GM12891 (cell line): ENCODE measurements at regions not wholly inside any gene's neighbourhood (a gene's known extent, or its start where the extent isn't known, plus 50 kb on each side); places are given as distances from the start of the nearest gene placed in this dataset.

ENCODE experiments used
- DNase-seq: peaks from one replicate; pipeline ENCODE4 v3.0.0; 2011; ENCODE audit warnings: low spot score; ENCODE audit not compliant: insufficient read length
- FAIRE-seq: peaks from 2 replicates; lab custom pipeline; 2011; peaks lifted over from hg19 to GRCh38; lab: Jason Lieb, UNC
- PAX5 ChIP-seq: IDR thresholded peaks from 2 replicates; pipeline ENCODE4 v1.6.1; 2011; ENCODE audit warnings: low read length, moderate library complexity, mild to moderate bottlenecking; ENCODE audit not compliant: insufficient read depth, severe bottlenecking
- POLR2A ChIP-seq: IDR thresholded peaks from 2 replicates; pipeline ENCODE4 v1.6.1; 2011; ENCODE audit warnings: low read depth, low read length, control low read depth
- POLR2AphosphoS5 ChIP-seq: IDR thresholded peaks from 2 replicates; pipeline ENCODE4 v1.6.1; 2011; ENCODE audit warnings: low read depth, low read length, control low read depth
- POU2F2 ChIP-seq: IDR thresholded peaks from 2 replicates; pipeline ENCODE4 v1.6.1; 2011; ENCODE audit warnings: low read depth, mild to moderate bottlenecking, control low read depth, low read length, moderate library complexity
- SPI1 ChIP-seq: IDR thresholded peaks from 2 replicates; pipeline ENCODE4 v1.6.1; 2011; ENCODE audit warnings: low read depth, low read length, control low read depth
- TAF1 ChIP-seq: IDR thresholded peaks from 2 replicates; pipeline ENCODE4 v1.6.1; 2011; ENCODE audit warnings: low read depth, low read length, control low read depth

DNA sequence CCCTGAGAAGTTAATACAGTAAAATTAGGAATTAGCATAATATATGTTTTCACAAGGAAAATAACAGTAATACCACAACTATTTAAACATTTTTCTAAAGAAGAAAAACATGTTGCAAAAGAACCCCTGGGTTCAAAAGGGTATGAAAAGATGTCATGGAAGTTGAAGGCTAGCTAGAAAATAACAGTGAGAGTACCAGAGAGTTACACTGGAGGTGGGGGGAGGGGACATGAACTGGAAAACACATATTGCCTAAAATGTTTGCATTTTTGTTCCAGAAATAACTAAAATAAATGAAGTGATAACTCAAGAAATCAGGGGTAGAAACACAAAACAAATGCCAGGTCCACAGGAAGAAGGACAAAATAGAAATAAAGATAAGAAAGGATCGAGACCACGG lies 336.6 kb upstream of the MAD2L1 start:
- TF ChIP-seq PAX5, result no peak
- TF ChIP-seq POLR2AphosphoS5, result no peak
- no peak for TF ChIP-seq POU2F2
- no peak for TF ChIP-seq POLR2A
- no peak for TF ChIP-seq SPI1
- no peak for TF ChIP-seq TAF1
- FAIRE-seq (no peak), DNase-seq (no peak)

DNA sequence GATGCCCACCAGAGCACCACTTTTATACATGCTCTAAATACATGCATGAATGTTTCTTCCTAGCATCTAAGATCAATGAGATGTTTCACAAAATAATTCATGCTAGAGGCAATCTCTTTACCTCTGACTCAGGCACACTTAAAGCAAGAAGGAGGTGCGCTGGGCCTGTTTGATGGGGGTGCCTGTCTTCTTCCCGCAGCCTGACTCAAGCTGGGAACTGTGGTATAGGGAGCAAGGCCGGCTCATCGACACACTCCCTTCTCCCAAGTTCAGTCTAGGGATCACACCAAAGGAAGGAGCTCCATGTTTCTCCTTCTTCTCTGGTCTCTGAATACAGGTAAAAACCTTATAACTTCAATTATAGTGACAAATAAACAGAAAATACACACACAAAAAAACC lies 333.8 kb upstream of the MAD2L1 start:
- no peak for DNase-seq
- FAIRE-seq, result no peak
- TF ChIP-seq SPI1, result no peak
- TF ChIP-seq POLR2A, result no peak
- TF ChIP-seq POU2F2, result no peak
- TF ChIP-seq TAF1, result no peak
- TF ChIP-seq POLR2AphosphoS5, result no peak
- TF ChIP-seq PAX5, result no peak

DNA sequence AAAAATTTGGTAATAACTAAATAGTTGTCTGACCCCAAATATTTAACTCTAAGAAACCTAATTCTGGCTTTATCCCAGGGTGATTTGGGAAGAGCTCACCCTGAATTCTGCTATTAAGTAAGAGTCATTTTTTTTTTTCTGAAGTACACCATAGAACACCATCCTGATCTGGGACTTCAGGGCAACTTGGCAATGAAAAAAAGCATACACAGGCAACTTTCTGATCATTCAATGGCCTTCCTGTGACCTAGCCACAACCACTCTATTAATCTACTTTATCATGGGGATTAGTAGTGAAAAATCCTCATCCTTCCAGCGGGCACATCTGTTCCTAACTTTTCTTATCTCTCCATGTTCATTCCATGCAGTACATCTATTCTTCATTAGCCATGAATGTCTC lies 333.2 kb upstream of the MAD2L1 start:
- DNase-seq (no peak), FAIRE-seq (no peak)
- no peak for TF ChIP-seq POLR2AphosphoS5
- no peak for TF ChIP-seq POU2F2
- TF ChIP-seq SPI1, result no peak
- no peak for TF ChIP-seq POLR2A
- TF ChIP-seq PAX5, result no peak
- TF ChIP-seq TAF1, result no peak

DNA sequence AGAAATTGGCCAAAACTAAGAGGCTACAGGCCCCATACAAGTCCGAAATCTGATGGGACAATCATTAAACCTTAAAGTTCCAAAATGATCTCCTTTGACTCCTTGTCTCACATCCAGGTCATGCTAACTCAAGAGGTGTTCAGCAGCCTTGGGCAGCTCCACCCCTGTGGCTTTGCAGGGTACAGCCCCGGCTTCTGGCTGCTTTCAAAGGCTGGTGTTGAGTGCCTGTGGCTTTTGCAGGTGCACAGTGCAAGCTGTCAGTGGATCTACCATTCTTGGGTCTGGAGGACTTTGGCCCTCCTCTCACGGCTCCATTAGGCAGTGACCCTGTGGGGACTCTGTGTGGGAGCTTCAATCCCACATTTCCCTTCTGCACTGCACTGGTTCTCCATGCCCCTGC lies 329.1 kb upstream of the MAD2L1 start:
- FAIRE-seq (no peak), DNase-seq (no peak)
- no peak for TF ChIP-seq TAF1
- TF ChIP-seq POLR2AphosphoS5, result no peak
- no peak for TF ChIP-seq POU2F2
- no peak for TF ChIP-seq SPI1
- no peak for TF ChIP-seq POLR2A
- TF ChIP-seq PAX5, result no peak

DNA sequence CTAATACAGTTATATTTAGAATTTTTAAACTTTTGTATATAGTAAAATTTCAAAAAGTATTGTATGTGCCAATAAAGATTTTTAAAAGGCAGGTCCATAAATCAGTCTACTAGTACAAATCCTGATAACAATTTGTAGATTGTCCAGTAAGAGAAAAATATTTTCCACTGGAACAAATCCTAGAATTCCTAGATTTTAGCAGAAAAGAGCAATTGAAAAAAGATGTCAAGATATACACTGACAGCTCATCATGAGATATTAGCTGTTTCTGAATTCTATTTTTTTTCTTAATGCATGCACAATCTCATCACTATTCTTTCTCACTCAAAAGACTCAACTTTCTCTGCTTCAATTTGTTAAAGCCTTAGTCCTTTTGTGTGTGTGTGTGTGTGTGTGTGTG lies 289.2 kb upstream of the MAD2L1 start:
- no peak for DNase-seq
- no peak for TF ChIP-seq POLR2A
- FAIRE-seq, result no peak

DNA sequence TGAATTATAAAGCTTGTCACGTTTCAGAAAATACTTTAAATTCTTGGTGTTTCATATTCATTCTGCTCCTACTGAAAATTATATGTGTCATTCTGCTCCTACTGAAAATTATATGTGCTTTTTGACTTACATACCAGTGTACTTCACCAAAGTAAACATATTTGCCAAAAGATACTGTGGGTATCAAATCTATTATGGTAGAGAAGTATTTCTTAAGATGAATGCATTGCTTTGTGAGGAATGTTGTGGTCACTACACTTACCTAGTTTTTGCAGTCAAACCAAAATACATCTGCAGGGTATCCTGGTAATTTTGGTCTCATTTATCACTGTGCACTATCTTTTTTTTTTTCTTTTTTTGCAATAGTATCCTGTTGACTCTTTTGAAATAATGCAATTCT lies 287.7 kb upstream of the MAD2L1 start:
- DNase-seq (no peak), FAIRE-seq (no peak)
- TF ChIP-seq TAF1 (no peak), PAX5 (no peak), POLR2AphosphoS5 (no peak), POLR2A (no peak), POU2F2 (no peak), SPI1 (no peak)

DNA sequence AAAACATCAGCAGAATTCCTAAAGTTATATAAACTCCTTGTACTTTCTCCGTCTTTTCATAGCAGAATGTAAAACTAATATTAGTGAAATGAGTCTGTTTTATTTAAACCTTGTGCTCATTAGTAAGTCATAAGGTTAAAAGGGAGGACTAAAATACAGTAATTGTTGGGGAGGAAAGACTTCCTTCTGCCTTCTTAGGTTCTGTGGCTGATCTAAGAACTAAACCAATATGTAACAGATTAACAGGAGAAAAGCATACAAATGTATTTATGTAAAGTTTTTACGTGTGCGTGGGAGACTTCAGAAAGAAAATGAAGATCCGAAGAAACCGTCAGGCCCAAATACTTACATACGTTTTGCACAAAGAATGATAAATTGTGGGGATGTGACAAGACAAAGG lies 286.6 kb upstream of the MAD2L1 start:
- no peak for TF ChIP-seq POLR2A
- TF ChIP-seq POU2F2, result no peak
- TF ChIP-seq PAX5, result no peak
- no peak for TF ChIP-seq POLR2AphosphoS5
- TF ChIP-seq SPI1, result no peak
- TF ChIP-seq TAF1, result no peak
- no peak for FAIRE-seq
- no peak for DNase-seq

DNA sequence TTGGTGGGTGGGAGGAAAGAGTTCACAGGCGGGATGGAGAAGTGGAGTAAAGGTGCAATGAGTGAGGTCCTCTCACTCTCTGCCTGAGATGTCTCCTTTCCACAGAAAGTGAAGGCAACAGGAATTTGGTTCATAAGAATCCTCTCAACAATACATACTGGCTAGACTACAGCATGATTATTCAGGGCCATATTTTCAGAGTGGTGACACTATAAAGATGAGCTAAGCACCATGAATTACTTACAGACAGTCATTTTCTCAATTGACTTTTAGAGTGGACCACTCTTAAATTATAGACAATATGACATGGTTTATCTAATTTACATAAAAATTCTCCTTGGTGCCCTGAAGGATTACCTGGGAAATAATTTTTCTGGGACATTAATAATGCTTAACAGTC lies 286.1 kb upstream of the MAD2L1 start:
- FAIRE-seq (no peak), DNase-seq (no peak)
- TF ChIP-seq POLR2AphosphoS5, result no peak
- no peak for TF ChIP-seq PAX5
- TF ChIP-seq SPI1, result no peak
- no peak for TF ChIP-seq POU2F2
- no peak for TF ChIP-seq TAF1

DNA sequence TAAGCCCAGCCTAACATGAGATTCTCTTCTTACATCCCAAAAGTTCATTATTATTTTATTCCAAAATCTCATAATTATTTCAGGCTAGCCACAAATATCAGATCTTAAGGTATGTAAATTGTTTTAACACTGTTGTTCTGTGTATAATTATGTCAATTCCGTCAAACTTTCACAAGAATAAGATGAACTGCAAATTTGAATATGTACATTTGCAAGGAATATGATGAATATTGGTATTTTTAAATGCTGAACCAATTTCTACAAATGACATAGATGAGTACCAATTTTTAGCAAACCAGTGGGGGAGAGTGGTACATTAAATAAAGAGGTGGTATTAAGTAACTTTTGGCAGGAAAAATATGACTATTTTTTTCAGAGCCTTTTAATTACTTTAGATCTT lies 282.3 kb upstream of the MAD2L1 start:
- TF ChIP-seq POLR2AphosphoS5 (no peak), PAX5 (no peak), TAF1 (no peak), POLR2A (no peak), SPI1 (no peak), POU2F2 (no peak)
- FAIRE-seq, result no peak
- no peak for DNase-seq

DNA sequence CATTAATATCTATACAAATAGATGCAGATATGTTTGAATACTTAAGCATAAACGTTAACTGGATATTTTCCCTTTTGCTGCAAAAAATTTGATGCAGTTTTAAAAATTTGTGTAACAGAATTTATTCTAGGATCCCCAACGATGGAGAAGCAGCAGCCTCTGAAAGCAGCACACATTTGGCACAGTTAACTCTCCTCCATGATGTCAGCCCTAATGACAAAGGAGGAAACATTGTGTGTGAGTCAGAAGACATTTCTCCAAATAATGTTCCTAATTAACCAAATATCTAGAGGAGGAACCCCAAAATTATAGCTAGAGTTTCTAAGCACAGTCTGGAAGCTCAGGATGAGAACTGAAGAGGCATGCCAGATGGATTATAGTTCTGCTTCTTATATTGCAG lies 281.9 kb upstream of the MAD2L1 start:
- TF ChIP-seq POLR2A, result no peak
- no peak for TF ChIP-seq TAF1
- TF ChIP-seq POU2F2, result no peak
- FAIRE-seq, result no peak
- no peak for DNase-seq
